OCI-LY7 (cell line): ENCODE measurements at regions not wholly inside any gene's neighbourhood (a gene's known extent, or its start where the extent isn't known, plus 50 kb on each side); places are given as distances from the start of the nearest gene placed in this dataset.

Source experiments
- BruUV-seq: library from RNA; stranded (reverse); fragments of 400-500 nt; replicated peaks from 2 replicates; lab custom pipeline; 2021; lab: Mats Ljungman, UMichigan
- CTCF ChIA-PET: fragments of 300-600 bp; sonication (Branson Sonifier 250); formaldehyde crosslinking; loops from one replicate; lab custom pipeline; 2022; ENCODE audit warnings: antibody characterized with exemption; ENCODE audit not compliant: unreplicated experiment; lab: Charles Lee
- POLR2A ChIA-PET: fragments of 300-600 bp; sonication (Branson Sonifier 250); formaldehyde crosslinking; loops from one replicate; lab custom pipeline; 2022; ENCODE audit warnings: antibody characterized with exemption; lab: Charles Lee
- DNase-seq: peaks from one replicate; pipeline ENCODE4 v3.0.0-alpha.2; 2015; ENCODE audit warnings: low spot score
- H2AFZ ChIP-seq: fragments of 200-600 bp; sonication (generic), shearing (Covaris generic); 2 replicates; pipeline ENCODE4 v1.6.1; 2014; ENCODE audit warnings: mild to moderate bottlenecking, antibody characterized with exemption, low read length, moderate library complexity
- H3K27ac ChIP-seq: fragments of 200-600 bp; sonication (generic); 2 replicates; pipeline ENCODE4 v1.5.1; 2014; ENCODE audit warnings: mixed run types, low read depth, mild to moderate bottlenecking, moderate library complexity, low read length, inconsistent platforms; ENCODE audit not compliant: poor library complexity, severe bottlenecking
- H3K36me3 ChIP-seq: fragments of 200-600 bp; sonication (generic); 2 replicates; pipeline ENCODE4 v1.6.1; 2014; ENCODE audit warnings: mild to moderate bottlenecking, antibody characterized with exemption, low read length, moderate library complexity, mixed read lengths; ENCODE audit not compliant: insufficient read depth
- H3K4me1 ChIP-seq: fragments of 200-600 bp; sonication (generic); 2 replicates; pipeline ENCODE4 v1.5.1; 2014; ENCODE audit warnings: mild to moderate bottlenecking, low read length; ENCODE audit not compliant: insufficient read depth, poor library complexity, severe bottlenecking
- H3K4me2 ChIP-seq: fragments of 200-600 bp; sonication (generic); 2 replicates; pipeline ENCODE4 v1.6.1; 2014; ENCODE audit warnings: mild to moderate bottlenecking, low read length
- H3K4me3 ChIP-seq: fragments of 200-600 bp; sonication (generic); 2 replicates; pipeline ENCODE4 v1.5.1; 2014; ENCODE audit warnings: mild to moderate bottlenecking, low read depth, low read length; ENCODE audit not compliant: poor library complexity, severe bottlenecking
- H3K79me2 ChIP-seq: fragments of 200-600 bp; sonication (generic); 2 replicates; pipeline ENCODE4 v1.6.1; 2016; ENCODE audit warnings: low read depth, mild to moderate bottlenecking, low read length, moderate library complexity, mixed read lengths; ENCODE audit not compliant: insufficient read depth
- H3K9me2 ChIP-seq: fragments of 200-600 bp; sonication (generic); 2 replicates; pipeline ENCODE4 v1.6.1; 2016; ENCODE audit warnings: mild to moderate bottlenecking, low read length, mixed read lengths; ENCODE audit not compliant: insufficient read depth
- H3K9me3 ChIP-seq: fragments of 200-600 bp; sonication (generic); 2 replicates; pipeline ENCODE4 v1.6.1; 2014; ENCODE audit warnings: mild to moderate bottlenecking, mixed run types, low read length, mixed read lengths
- H4K20me1 ChIP-seq: fragments of 200-600 bp; sonication (generic); 2 replicates; pipeline ENCODE4 v1.6.1; 2014; ENCODE audit warnings: mild to moderate bottlenecking, antibody characterized with exemption, low read length, moderate library complexity, mixed read lengths; ENCODE audit not compliant: insufficient read depth
- EZH2phosphoT487 ChIP-seq: fragments of 200-600 bp; sonication (generic); IDR thresholded peaks from 2 replicates; pipeline ENCODE4 v1.6.1; 2018; ENCODE audit warnings: low read depth, borderline replicate concordance, mild to moderate bottlenecking, mixed run types, antibody characterized with exemption, low read length, moderate library complexity, mixed read lengths
- intact Hi-C: fragments of 100-400 bp; cut with micrococcal nuclease; formaldehyde crosslinking; loops from one replicate; pipeline ENCODE4 v1.10.0; 2022; ENCODE audit not compliant: unreplicated experiment
- TF ChIP-seq, protein P1 (sequence below): fragments of 200-600 bp; sonication (generic); conservative IDR thresholded peaks from 2 replicates; pipeline ENCODE4 v1.5.1; 2014; ENCODE audit warnings: mild to moderate bottlenecking, antibody characterized with exemption, low read length, moderate library complexity, mixed read lengths

DNA sequence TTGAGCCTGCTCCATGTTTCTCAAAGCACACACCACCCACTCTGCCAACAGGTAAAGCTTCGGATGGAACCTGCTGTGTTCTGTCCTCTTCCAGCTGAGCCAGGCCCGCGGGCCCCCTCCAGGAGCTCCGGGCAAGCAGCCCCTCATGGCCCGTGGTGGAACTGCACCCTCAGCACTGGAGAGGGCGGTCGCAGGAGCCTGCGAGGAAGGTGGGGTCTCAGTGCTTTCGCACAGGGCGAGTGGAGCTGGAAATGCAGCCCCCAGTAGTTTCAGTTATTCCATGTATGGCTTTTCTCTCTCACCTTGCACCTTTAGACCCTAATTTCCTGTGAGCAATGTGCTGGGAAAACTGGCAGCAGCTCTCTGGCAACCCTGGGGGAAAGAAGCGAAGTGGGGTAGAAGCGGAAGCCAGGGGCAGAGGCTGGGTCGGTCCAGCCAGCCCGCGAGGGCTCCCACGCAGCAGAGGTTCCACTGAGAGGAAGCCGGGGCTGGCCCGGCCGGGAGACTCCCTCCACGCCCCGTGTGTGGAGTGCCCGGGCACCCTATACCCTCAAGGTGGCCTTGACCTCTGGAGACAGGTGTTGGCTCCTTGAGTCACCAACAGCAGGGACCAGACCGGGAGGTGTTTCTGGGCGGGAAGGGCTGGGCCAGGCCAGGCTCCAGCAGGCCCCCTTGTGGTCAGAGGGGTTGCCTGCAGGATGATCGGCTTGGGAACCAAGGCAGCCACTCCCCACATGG lies 119.9 kb upstream of the TMEM45B start:
- BruUV-seq = no TSS peak
- Histone ChIP-seq H3K4me3 (no peak overlapping the region), H3K9me3 (no peaks in the 10 kb centered on the region), H3K4me1 (no peaks in the 10 kb centered on the region), H3K79me2 (no peaks in the 10 kb centered on the region), H4K20me1 (no peaks in the 10 kb centered on the region), H3K36me3 (no peaks in the 10 kb centered on the region), H2AFZ (no peak overlapping the region), H3K4me2 (peak overlapping the region; percentile 29; the same call in 1 of the 2 replicates), H3K27ac (no peak overlapping the region), H3K9me2 (no peaks in the 10 kb centered on the region)
- CTCF ChIA-PET = no interaction called here
- TF ChIP-seq EZH2phosphoT487 = no peak
- TF ChIP-seq, protein P1, sequence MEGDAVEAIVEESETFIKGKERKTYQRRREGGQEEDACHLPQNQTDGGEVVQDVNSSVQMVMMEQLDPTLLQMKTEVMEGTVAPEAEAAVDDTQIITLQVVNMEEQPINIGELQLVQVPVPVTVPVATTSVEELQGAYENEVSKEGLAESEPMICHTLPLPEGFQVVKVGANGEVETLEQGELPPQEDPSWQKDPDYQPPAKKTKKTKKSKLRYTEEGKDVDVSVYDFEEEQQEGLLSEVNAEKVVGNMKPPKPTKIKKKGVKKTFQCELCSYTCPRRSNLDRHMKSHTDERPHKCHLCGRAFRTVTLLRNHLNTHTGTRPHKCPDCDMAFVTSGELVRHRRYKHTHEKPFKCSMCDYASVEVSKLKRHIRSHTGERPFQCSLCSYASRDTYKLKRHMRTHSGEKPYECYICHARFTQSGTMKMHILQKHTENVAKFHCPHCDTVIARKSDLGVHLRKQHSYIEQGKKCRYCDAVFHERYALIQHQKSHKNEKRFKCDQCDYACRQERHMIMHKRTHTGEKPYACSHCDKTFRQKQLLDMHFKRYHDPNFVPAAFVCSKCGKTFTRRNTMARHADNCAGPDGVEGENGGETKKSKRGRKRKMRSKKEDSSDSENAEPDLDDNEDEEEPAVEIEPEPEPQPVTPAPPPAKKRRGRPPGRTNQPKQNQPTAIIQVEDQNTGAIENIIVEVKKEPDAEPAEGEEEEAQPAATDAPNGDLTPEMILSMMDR = peak; percentile 68
- DNase-seq = peak; percentile 36
- POLR2A ChIA-PET = no interaction called here
- intact Hi-C loops = loop anchor here (5.0 kb wide), 1 partner anchor 333 kb away; no protein-coding TSS in a partner anchor

GRCh38 chr11:129696309-129696989 lies 119.2 kb upstream of the TMEM45B start:
- Histone ChIP-seq H3K36me3 (no peaks in the 10 kb centered on the region), H3K4me3 (no peak overlapping the region), H3K9me3 (no peaks in the 10 kb centered on the region), H4K20me1 (no peaks in the 10 kb centered on the region), H3K79me2 (no peaks in the 10 kb centered on the region), H2AFZ (no peak overlapping the region), H3K4me1 (no peaks in the 10 kb centered on the region), H3K27ac (no peak overlapping the region), H3K9me2 (no peaks in the 10 kb centered on the region), H3K4me2 (no peak overlapping the region)
- DNase-seq = no peak
- ChIA-PET POLR2A (interaction anchor here (0.6 kb wide), 1 partner anchor 8 kb away, joined by 5 read pairs; no protein-coding TSS in a partner anchor), CTCF (no interaction called here)
- no TSS peak for BruUV-seq
- intact Hi-C loops = loop anchor here (5.0 kb wide), 1 partner anchor 334 kb away; no protein-coding TSS in a partner anchor
- TF ChIP-seq, protein P1 = peak; percentile 25; the same call in 1 of the 2 replicates
- no peak for TF ChIP-seq EZH2phosphoT487
